UCSD-AML1 (cell line): ENCODE measurements at regions not wholly inside any gene's neighbourhood (a gene's known extent, or its start where the extent isn't known, plus 50 kb on each side); places are given as distances from the start of the nearest gene placed in this dataset.
"Not testable (repeated sequence)": the region's sequence is repeated elsewhere in the genome, so short reads cannot be mapped to it uniquely, and the experiment has no call there.

Experiments
- DNase-seq: peaks from one replicate; lab custom pipeline; 2025; ENCODE audit not compliant: unreplicated experiment; lab: John Stamatoyannopoulos, UW

DNA sequence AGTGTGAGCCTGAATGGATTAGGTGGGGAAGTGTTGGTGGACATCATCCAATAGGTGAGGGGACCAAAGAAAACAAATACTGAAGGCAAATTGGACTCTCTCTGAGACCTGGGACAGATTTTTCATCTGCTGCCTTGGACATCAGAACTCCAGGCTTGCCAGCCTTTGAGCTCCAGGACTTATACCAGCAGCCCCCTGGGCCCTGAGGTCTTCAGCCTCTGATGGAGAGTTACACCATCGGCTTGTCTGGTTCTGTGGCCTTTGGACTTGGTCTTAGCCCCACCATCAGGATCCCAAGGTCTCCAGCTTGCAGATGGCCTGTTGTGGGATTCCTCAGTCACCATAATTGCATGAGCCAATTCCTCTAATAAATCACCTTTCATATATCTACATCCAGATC lies 80.8 kb upstream of the SLC8A3 start:
- DNase-seq, result no peak

DNA sequence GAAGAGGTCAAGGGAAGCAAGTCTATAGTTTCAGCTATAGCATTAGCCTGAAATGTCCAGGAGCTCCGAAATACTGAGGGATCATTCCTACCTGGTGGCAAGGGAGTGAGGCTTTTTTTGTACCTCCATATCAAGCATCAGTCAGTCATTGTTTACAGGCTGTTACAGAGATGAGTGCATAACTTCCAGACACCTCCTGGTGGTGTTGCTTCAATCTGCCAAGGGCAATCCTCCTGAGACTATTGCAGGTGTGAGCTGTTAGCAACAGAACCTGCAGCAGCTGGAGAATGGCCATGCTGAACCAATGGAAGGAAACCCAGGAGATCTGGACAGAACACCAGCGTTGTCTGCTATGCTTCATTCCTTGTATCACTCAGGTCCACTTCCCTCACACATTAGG lies 80.0 kb upstream of the SLC8A3 start:
- no peak for DNase-seq

DNA sequence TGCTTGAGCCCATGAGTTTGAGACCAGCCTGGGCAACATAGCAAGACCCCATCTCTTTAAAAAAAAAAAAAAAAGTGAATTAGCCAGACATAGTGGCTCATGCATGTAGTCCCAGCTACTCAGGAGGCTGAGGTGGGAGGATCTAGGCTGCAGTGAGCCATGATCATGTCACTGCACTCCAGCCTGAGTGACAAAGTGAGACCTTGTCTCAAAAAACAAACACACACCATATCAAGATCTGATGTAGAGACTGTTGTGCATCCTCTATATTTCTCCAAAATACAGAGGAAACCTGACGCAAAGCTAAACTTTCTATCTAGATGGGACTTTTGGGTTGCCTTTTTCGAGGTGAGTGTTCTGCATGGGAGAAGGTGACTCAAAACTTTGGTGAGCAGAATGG lies 77.4 kb upstream of the SLC8A3 start:
- no peak for DNase-seq

DNA sequence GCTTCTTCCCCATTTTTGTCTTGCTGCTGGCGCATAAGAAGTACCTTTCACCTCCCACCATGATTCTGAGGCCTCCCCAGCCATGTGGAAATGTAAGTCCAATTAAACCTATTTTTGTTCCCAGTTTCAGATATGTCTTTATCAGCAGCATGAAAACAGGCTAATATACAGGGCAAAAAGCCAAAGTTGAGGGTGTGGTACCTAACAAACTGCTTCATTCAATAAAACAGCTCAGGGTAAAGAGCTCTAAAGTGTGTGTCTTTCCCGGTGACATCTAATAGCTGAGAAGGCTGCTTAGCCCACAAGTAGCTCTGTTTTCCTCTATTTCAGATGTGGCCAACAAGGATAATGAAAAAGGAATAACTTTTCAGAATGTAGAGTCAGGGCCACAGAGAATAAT lies 76.7 kb upstream of the SLC8A3 start:
- DNase-seq, result no peak

DNA sequence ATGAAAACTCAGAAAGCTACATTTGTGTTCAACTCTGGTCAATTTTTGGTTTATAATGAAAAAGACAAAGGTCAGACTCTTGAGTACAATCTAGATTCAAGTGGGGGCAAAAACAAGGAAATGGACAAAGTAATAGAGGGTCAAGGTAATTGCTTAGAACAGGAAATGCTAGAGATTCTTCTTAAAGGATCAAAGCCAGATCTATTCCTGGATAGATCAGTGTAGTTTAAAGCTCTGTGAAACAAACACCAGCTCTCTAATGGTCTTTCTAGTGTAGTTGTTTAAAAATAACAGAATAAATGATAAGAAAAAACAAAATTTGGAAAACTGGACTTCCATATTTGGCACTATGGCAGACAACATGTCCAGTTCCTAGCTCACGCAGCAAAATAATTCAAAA lies 70.7 kb upstream of the SLC8A3 start:
- no peak for DNase-seq

DNA sequence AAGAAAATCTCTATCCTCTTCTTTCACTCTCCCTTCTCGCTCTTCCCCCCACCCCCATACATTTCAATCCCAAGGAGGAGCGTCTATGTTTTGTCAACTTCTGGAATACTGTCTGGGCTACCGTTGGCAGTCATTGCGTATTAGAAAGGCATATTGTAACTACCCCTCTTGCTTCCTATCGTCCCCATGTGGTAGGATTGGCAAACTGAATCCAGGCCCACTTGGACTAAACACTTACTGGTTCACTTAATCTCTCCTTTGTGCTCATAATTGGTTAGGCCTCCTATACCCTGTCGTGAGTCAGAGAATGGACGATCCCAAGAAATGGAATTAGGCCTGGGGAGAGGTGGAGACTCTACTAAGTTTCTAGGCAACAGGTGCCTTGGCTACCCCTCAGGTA lies 68.8 kb upstream of the SLC8A3 start:
- peak; percentile 48 for DNase-seq

DNA sequence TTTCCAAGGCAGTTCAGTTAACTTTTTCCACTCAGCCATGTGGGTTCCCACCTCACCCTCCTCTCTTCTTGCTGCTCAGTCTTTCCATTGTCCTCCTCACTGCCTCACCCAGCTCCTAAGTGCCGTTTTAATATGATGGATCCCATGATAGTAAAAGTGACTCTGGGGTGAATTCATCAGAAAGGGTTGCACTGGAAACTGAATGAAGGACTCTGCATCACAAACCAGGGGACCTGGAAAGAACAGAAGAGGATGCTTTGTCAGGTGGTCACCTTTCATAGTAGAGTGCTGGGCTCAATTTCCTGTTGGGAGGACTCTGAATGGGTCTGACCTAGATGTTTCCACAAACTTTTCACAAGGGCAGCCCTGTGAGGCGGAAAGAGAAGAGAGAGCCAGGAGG lies 67.8 kb upstream of the SLC8A3 start:
- no peak for DNase-seq

DNA sequence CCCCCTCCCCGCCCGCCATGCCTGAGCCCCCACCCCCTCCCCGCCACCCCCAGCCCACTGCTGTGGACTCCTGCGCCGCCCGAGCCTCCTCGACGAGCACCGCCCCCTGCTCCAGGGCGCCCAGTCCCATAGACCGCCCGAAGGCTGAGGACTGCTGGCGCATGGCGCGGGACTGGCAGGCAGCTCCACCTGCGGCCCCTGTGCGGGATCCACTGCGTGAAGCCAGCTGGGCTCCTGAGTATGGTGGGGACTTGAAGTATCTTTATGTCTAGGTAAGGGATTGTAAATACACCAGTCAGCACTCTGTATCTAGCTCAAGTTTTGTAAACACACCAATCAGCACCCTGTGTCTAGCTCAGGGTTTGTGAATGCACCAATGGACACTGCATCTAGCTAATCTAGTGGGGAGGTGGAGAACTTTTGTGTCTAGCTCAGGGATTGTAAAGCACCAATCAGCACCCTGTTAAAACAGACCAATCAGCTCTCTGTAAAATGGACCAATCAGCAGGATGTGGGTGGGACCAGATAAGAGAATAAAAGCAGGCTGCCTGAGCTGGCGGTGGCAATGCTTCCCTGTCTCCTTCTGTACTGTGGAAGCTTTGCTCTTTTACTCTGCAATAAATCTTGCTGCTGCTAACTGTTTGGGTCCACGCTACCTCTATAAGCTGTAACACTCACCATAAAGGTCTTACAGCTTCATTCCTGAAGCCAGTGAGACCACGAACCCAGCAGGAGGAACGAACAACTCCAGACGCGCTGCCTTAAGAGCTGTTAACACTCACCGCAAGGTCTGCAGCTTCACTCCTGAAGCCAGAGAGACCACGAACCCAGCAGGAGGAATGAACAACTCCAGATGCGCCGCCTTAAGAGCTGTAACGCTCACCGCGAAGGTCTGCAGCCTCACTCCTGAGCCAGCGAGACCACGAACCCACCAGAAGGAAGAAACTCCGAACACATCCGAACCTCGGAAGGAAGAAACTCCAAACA lies 66.6 kb upstream of the SLC8A3 start:
- peak; percentile 10 for DNase-seq

DNA sequence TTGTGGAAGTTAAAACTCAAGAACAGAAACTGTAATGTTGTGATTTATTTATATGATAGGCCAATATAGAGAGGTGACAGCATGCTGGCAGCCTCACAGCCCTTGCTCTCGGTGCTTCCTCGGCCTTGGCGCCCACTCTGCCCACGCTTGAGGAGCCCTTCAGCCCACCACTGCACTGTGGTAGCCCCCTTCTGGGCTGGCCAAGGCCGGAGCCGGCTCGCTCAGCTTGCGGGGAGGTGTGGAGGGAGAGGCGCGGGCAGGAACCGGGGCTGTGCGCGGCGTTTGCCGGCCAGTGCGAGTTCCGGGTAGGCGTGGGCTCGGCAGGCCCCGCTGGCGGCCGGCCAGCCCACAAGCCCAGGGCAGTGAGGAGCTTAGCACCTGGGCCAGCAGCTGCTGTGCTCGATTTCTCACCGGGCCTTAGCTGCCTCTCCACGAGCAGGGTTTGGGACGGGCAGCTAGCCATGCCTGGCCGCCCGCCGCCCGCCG lies 65.8 kb upstream of the SLC8A3 start:
- no peak for DNase-seq

DNA sequence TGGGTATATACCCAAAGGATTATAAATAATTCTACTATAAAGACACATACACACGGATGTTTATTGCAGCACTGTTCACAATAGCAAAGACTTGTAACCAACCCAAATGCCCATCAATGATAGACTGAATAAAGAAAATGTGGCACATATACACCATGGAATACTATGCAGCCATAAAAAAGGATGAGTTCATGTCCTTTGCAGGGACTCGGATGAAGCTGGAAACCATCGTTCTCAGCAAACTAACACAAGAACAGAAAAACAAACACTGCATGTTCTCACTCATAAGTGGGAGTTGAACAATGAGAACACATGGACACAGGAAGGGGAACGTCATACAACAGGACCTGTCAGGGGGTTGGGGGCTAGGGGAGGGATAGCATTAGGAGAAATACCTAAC lies 64.8 kb upstream of the SLC8A3 start:
- not testable (repeated sequence) for DNase-seq

DNA sequence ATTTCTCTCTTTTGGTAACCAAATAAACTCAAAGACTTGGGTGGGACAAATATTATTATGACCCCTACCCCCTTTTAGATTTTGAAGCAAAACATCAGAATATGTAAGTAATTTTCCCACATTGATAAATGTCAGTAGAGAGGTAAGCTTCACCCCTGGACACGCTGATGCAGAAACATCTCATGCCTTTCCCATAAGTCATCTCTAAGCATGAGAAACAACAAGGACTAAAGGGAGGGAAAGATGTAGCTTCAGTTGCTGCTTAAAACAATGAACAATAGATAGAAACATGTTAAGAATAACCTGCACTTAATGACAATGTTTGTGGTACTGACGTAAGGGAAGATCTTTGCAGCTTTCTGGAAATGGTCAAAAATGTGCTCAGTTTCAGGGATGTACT lies 56.3 kb upstream of the SLC8A3 start:
- DNase-seq, result no peak

DNA sequence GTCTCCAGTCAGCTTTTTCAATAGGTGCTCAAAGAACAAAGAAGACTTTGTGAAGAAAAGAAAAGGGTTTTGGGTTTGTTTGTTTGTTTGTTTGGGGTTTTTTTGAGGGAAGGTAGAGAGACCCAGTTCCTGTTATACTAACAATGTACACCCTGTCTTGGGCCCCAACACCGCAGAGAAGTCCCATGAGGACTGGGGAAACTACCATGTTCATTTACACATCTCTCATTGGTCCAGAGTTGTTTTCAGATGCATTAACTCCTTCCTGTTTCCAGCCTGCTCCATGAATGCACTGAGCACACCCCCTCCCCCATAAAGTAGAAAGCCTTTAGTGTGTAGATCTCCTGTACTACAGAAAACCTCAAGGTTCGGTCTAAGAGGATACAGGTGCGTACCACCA lies 51.1 kb upstream of the SLC8A3 start:
- no peak for DNase-seq

DNA sequence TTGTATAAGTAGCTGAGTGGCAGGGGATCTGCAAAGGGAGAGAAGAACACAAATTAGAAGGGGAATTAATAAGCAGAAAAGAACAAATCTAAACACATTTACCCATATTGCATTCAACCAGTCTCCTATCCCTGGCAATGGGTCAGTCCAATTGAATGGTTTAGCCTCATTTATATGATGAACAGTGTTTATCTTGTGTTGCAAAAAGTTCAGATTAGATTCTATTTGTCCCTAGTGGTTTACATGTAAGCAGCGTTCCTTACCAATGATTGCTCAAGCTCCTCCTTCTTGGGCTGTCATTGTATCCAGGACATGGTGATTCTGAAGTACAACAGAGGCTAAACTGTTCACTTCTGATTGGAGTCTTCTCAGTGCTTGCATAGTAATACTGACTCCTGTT lies 49.9 kb upstream of the SLC8A3 start:
- not testable (repeated sequence) for DNase-seq
